Activated B cell treated with CpG ODN at 0.5 μM for 24 hours (primary cell): ENCODE measurements at regions not wholly inside any gene's neighbourhood (a gene's known extent, or its start where the extent isn't known, plus 50 kb on each side); places are given as distances from the start of the nearest gene placed in this dataset.

Experiments
- ATAC-seq: fragments of 200-7000 bp; cut with Tn5 transposase; one replicate; pipeline ENCODE4 v1.10.0; 2021; ENCODE audit warnings: low read depth, mild to moderate bottlenecking, moderate library complexity
- CTCF ChIA-PET: fragments of 350-600 bp; sonication (Branson Sonifier 250); formaldehyde crosslinking; loops from one replicate; lab custom pipeline; 2021; ENCODE audit warnings: antibody characterized with exemption; lab: Charles Lee
- POLR2A ChIA-PET: fragments of 350-600 bp; sonication (Branson Sonifier 250); formaldehyde crosslinking; loops from one replicate; lab custom pipeline; 2021; ENCODE audit warnings: antibody characterized with exemption; lab: Charles Lee
- DNase-seq: peaks from one replicate; pipeline ENCODE4 v3.0.0; 2022
- H3K27ac Mint-ChIP-seq: one replicate; pipeline ENCODE4 v1.8.0; 2020; ENCODE audit warnings: mixed read lengths
- H3K27me3 Mint-ChIP-seq: one replicate; pipeline ENCODE4 v1.8.0; 2021; ENCODE audit warnings: mixed read lengths
- H3K36me3 Mint-ChIP-seq: one replicate; pipeline ENCODE4 v1.8.0; 2021; ENCODE audit warnings: low read depth, mixed read lengths
- H3K4me1 Mint-ChIP-seq: one replicate; pipeline ENCODE4 v1.8.0; 2021; ENCODE audit warnings: mixed read lengths
- H3K4me3 Mint-ChIP-seq: one replicate; pipeline ENCODE4 v1.8.0; 2020; ENCODE audit warnings: mild to moderate bottlenecking, mixed read lengths
- H3K9me3 Mint-ChIP-seq: one replicate; pipeline ENCODE4 v1.8.0; 2020; ENCODE audit warnings: mixed read lengths
- CTCF ChIP-seq: fragments of 200-600 bp; IDR thresholded peaks from one replicate; pipeline ENCODE4 v1.8.0; 2022; ENCODE audit warnings: antibody characterized with exemption, mild to moderate bottlenecking
- intact Hi-C: fragments of 100-400 bp; cut with micrococcal nuclease; formaldehyde crosslinking; loops from one replicate; pipeline ENCODE4 v1.15.1; 2024

- Mint-ChIP-seq H3K27ac (no peak overlapping the region), H3K4me1 (no peaks in the 10 kb centered on the region), H3K36me3 (no peaks in the 10 kb centered on the region), H3K27me3 (no peaks in the 10 kb centered on the region), H3K4me3 (no peak overlapping the region), H3K9me3 (no peaks in the 10 kb centered on the region)
- no peak for ATAC-seq
- ChIA-PET CTCF (no interaction called here), POLR2A (no interaction called here)
- no peak for DNase-seq
- TF ChIP-seq CTCF: no peak
- intact Hi-C loops: no loop called here
Observed at GRCh38 chr6:164928728-164929407, 380.5 kb downstream of the C6orf118 start.

GRCh38 chr6:164928057-164928727, 381.2 kb downstream of the C6orf118 start:
- Mint-ChIP-seq H3K27ac (no peak overlapping the region), H3K9me3 (no peaks in the 10 kb centered on the region), H3K36me3 (no peaks in the 10 kb centered on the region), H3K4me3 (no peak overlapping the region), H3K27me3 (no peaks in the 10 kb centered on the region), H3K4me1 (no peaks in the 10 kb centered on the region)
- DNase-seq: no peak
- ChIA-PET POLR2A (no interaction called here), CTCF (no interaction called here)
- ATAC-seq: no peak
- no peak for TF ChIP-seq CTCF
- intact Hi-C loops: no loop called here

GRCh38 chr6:164927288-164928056, 381.9 kb downstream of the C6orf118 start:
- Mint-ChIP-seq H3K4me1 (no peaks in the 10 kb centered on the region), H3K27ac (no peak overlapping the region), H3K27me3 (no peaks in the 10 kb centered on the region), H3K36me3 (no peaks in the 10 kb centered on the region), H3K4me3 (no peak overlapping the region), H3K9me3 (no peaks in the 10 kb centered on the region)
- CTCF ChIA-PET: no interaction called here
- ATAC-seq: peak; percentile 45
- intact Hi-C loops: no loop called here
- DNase-seq: peak; percentile 47
- POLR2A ChIA-PET: no interaction called here
- peak; percentile 96 for TF ChIP-seq CTCF

DNA sequence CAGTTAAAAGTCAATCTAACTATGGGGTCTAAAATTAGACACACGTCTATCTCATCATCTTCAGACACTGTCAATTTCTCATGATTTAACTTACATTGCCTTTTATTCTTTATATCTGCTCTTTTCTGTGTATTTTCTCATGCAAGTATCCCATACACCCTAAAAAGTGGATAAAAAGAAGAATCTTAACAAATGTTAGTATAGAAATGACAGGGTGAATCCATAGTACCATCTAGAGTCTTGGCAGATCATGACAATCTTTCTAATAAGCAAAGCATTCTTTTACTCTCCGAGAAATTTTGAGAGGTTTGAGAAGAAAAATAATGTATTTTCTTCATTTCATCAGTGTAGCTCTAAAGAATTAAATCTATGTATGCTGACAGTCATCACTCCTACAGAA, 382.7 kb downstream of the C6orf118 start:
- Mint-ChIP-seq H3K9me3 (no peaks in the 10 kb centered on the region), H3K27ac (no peak overlapping the region), H3K4me1 (no peaks in the 10 kb centered on the region), H3K36me3 (no peaks in the 10 kb centered on the region), H3K4me3 (no peak overlapping the region), H3K27me3 (no peaks in the 10 kb centered on the region)
- ATAC-seq: no peak
- DNase-seq: no peak
- TF ChIP-seq CTCF: no peak
- intact Hi-C loops: no loop called here
- ChIA-PET POLR2A (no interaction called here), CTCF (no interaction called here)
